VCaP (cell line): ENCODE measurements at regions not wholly inside any gene's neighbourhood (a gene's known extent, or its start where the extent isn't known, plus 50 kb on each side); places are given as distances from the start of the nearest gene placed in this dataset.

Source experiments
- H3K27ac ChIP-seq: fragments of 450-650 bp; 2 replicates; pipeline ENCODE4 v1.5.1; 2017
- CTCF ChIP-seq: fragments of 450-650 bp; conservative IDR thresholded peaks from 2 replicates; pipeline ENCODE4 v1.5.1; 2017; ENCODE audit warnings: mild to moderate bottlenecking, moderate library complexity

DNA sequence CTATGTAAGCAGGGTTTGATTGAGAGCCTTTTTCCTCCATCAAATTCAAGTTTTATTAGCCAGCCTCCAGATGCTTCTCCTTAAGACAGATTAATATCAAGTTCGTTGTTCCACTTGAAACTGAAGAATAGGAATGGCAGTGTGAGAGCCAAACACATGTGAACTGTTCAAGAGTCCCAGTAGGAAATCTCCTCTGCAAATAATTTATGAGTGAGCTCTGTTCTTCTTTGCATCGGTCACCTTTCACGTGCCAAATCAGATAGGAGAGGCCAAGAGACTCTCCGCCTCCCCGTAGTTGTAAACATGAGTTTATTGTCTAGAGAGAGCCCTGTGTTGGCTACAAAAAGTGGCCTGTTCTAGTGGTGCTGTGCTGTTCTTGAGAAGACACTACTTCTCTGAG is 372.1 kb upstream of the NR2F2 start:
- no peak overlapping the region for H3K27ac ChIP-seq
- TF ChIP-seq CTCF: no peak

DNA sequence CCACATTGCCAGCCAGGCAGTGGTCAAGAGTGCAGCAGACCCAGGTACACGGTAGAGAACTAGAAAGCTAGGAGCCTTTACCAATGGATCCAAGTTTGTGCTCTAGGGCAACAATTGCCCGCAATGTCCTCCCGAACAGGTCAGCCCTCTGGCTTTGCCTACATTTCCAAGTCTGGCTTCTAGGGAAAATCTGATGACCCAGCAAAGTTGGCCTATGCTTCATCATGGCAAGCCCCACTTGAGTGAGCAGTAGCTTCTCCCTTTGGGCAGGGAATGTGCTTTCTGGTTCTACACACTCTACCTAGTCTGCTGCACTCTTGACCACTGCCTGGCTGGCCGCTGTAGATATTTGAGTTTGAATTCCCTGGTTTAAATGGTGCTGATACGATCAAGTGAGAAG is 361.6 kb upstream of the NR2F2 start:
- no peak overlapping the region for H3K27ac ChIP-seq
- TF ChIP-seq CTCF: no peak

DNA sequence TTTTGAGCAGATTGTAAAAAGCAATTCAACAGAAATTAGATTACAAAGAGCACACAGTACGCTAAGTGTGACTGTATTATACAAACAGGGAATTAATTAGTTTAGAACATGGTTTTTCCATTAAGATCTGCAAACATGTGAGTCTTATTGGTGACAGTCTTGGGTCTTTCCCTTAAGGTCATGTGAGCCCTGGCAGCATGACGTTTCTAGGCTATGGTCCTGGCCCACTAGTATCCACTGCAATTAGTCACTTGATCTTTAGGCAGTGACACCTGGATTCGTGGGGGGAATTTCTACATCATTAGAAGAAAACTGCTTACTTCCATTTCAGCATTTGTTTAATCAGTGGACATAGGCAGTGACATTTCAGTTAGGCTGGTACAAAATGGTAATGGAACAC is 360.2 kb upstream of the NR2F2 start:
- no peak for TF ChIP-seq CTCF

GRCh38 chr15:95972041-95972553 is 358.4 kb upstream of the NR2F2 start:
- no peak for TF ChIP-seq CTCF
- H3K27ac ChIP-seq: no peak overlapping the region

More for the DNA sequence above, 360.2 kb upstream of the NR2F2 start:
- H3K27ac ChIP-seq: no peak overlapping the region

GRCh38 chr15:95972812-95973211 is 357.7 kb upstream of the NR2F2 start:
- TF ChIP-seq CTCF: no peak
- no peak overlapping the region for H3K27ac ChIP-seq

GRCh38 chr15:95973566-95974256 is 356.8 kb upstream of the NR2F2 start:
- no peak for TF ChIP-seq CTCF
- no peak overlapping the region for H3K27ac ChIP-seq

- no peak for TF ChIP-seq CTCF
- no peak overlapping the region for H3K27ac ChIP-seq
These were observed 355.3 kb upstream of the NR2F2 start for GRCh38 chr15:95975212-95975611.
